CD8-positive, alpha-beta memory T cell (primary cell): ENCODE measurements at regions not wholly inside any gene's neighbourhood (a gene's known extent, or its start where the extent isn't known, plus 50 kb on each side); places are given as distances from the start of the nearest gene placed in this dataset.

Experiments
- CTCF ChIA-PET: fragments of 350-600 bp; sonication (Branson Sonifier 250); formaldehyde crosslinking; loops from one replicate; lab custom pipeline; 2021; ENCODE audit warnings: antibody characterized with exemption; lab: Charles Lee
- POLR2A ChIA-PET: fragments of 350-600 bp; sonication (Branson Sonifier 250); formaldehyde crosslinking; loops from one replicate; lab custom pipeline; 2021; ENCODE audit warnings: antibody characterized with exemption; lab: Charles Lee
- DNase-seq, 5 donors: peaks; one replicate each; pipeline versions ENCODE4 v3.0.0 to v3.0.0-alpha.2; 2020 to 2022; ENCODE audit warnings: mixed read lengths in 1 of 5
- H3K27ac ChIP-seq: one replicate; pipeline ENCODE4 v1.7.0; 2013; ENCODE audit warnings: low read depth, mild to moderate bottlenecking, low read length, moderate library complexity
- H3K27me3 ChIP-seq: 2 replicates; pipeline ENCODE4 v1.7.0; 2013; ENCODE audit warnings: low read length, mild to moderate bottlenecking; ENCODE audit not compliant: insufficient read depth, poor library complexity, severe bottlenecking
- H3K36me3 ChIP-seq: 2 replicates; pipeline ENCODE4 v1.7.0; 2013; ENCODE audit warnings: mild to moderate bottlenecking, low read length, moderate library complexity; ENCODE audit not compliant: insufficient read depth
- H3K4me1 ChIP-seq: 2 replicates; pipeline ENCODE4 v1.7.0; 2013; ENCODE audit warnings: mild to moderate bottlenecking, low read length, moderate library complexity; ENCODE audit not compliant: insufficient read depth
- H3K4me3 ChIP-seq: 2 replicates; pipeline ENCODE4 v1.7.0; 2013; ENCODE audit warnings: mild to moderate bottlenecking, low read length
- H3K9me3 ChIP-seq: 2 replicates; pipeline ENCODE4 v1.7.0; 2013; ENCODE audit warnings: mild to moderate bottlenecking, low read length
- H3K27ac Mint-ChIP-seq, 8 donors: one replicate each; pipeline ENCODE4 v1.8.0; 2020 to 2021; ENCODE audit warnings: mixed read lengths in 8 of 8, mild to moderate bottlenecking in 6 of 8, inconsistent platforms in 3 of 8, moderate library complexity in 3 of 8
- H3K27me3 Mint-ChIP-seq, 2 donors: one replicate each; pipeline ENCODE4 v1.8.0; 2020 to 2021; ENCODE audit warnings: mixed read lengths in 2 of 2, mild to moderate bottlenecking in 1 of 2, moderate library complexity in 1 of 2
- H3K36me3 Mint-ChIP-seq, 3 donors: one replicate each; pipeline ENCODE4 v1.8.0; 2020 to 2021; ENCODE audit warnings: mixed read lengths in 3 of 3, inconsistent platforms in 1 of 3, mild to moderate bottlenecking in 1 of 3
- H3K4me1 Mint-ChIP-seq, 3 donors: one replicate each; pipeline ENCODE4 v1.8.0; 2020 to 2021; ENCODE audit warnings: mixed read lengths in 3 of 3, inconsistent platforms in 1 of 3, mild to moderate bottlenecking in 1 of 3
- H3K4me3 Mint-ChIP-seq, 7 donors: one replicate each; pipeline ENCODE4 v1.8.0; 2020 to 2021; ENCODE audit warnings: mixed read lengths in 7 of 7, mild to moderate bottlenecking in 6 of 7, moderate library complexity in 4 of 7, inconsistent platforms in 2 of 7
- H3K9me3 Mint-ChIP-seq, 5 donors: one replicate each; pipeline ENCODE4 v1.8.0; 2020 to 2022; ENCODE audit warnings: mixed read lengths in 5 of 5, mild to moderate bottlenecking in 3 of 5, moderate library complexity in 2 of 5, inconsistent platforms in 1 of 5

GRCh38 chr1:104460880-104461279 is 711.2 kb downstream of the AMY1C start:
- H3K27me3 ChIP-seq = no peaks in the 10 kb centered on the region
- Mint-ChIP-seq H3K4me3 (no peak overlapping the region), H3K36me3 (no peaks in the 10 kb centered on the region), H3K9me3 (peaks cover 13 to 32% (median 25%) of the 10 kb centered on the region in 5 donors), H3K4me1 (no peaks in the 10 kb centered on the region), H3K27ac (no peak overlapping the region), H3K27me3 (no peaks in the 10 kb centered on the region)
- H3K27ac ChIP-seq = no peak overlapping the region
- H3K36me3 ChIP-seq = no peaks in the 10 kb centered on the region
- no peak overlapping the region for H3K4me3 ChIP-seq
- H3K4me1 ChIP-seq = no peaks in the 10 kb centered on the region
- CTCF ChIA-PET = interaction anchor here (1.3 kb wide), 1 partner anchor 10 kb away, joined by 3 read pairs; no protein-coding TSS in a partner anchor
- H3K9me3 ChIP-seq = no peaks in the 10 kb centered on the region
- no peak for DNase-seq
- POLR2A ChIA-PET = no interaction called here

GRCh38 chr1:104463126-104463697 is 713.5 kb downstream of the AMY1C start:
- peaks cover 0 to 2% (median 0%) of the 10 kb centered on the region in 3 donors for H3K36me3 Mint-ChIP-seq
- no peaks in the 10 kb centered on the region for H3K36me3 ChIP-seq
- POLR2A ChIA-PET = no interaction called here

GRCh38 chr1:104466068-104466467 is 716.4 kb downstream of the AMY1C start:
- H3K4me3 Mint-ChIP-seq = no peak overlapping the region
- H3K27me3 ChIP-seq = no peaks in the 10 kb centered on the region
- ChIA-PET CTCF (no interaction called here), POLR2A (no interaction called here)
- peaks cover 0 to 2% (median 0%) of the 10 kb centered on the region in 3 donors for H3K36me3 Mint-ChIP-seq
- no peak overlapping the region for H3K27ac ChIP-seq
- no peak for DNase-seq
- no peaks in the 10 kb centered on the region for H3K36me3 ChIP-seq
- H3K4me1 Mint-ChIP-seq = no peaks in the 10 kb centered on the region
- no peak overlapping the region for H3K27ac Mint-ChIP-seq
- no peaks in the 10 kb centered on the region for H3K9me3 ChIP-seq
- no peak overlapping the region for H3K4me3 ChIP-seq
- H3K4me1 ChIP-seq = no peaks in the 10 kb centered on the region
- peaks cover 10 to 31% (median 19%) of the 10 kb centered on the region in 5 donors for H3K9me3 Mint-ChIP-seq
- H3K27me3 Mint-ChIP-seq = no peaks in the 10 kb centered on the region

More at GRCh38 chr1:104463126-104463697, 713.5 kb downstream of the AMY1C start:
- CTCF ChIA-PET = no interaction called here
- Mint-ChIP-seq H3K4me1 (no peaks in the 10 kb centered on the region), H3K27me3 (no peaks in the 10 kb centered on the region), H3K27ac (no peak overlapping the region), H3K4me3 (no peak overlapping the region), H3K9me3 (peaks cover 20 to 36% (median 26%) of the 10 kb centered on the region in 5 donors)
- H3K9me3 ChIP-seq = no peaks in the 10 kb centered on the region
- no peak overlapping the region for H3K27ac ChIP-seq
- H3K4me3 ChIP-seq = no peak overlapping the region
- DNase-seq = no peak
- H3K27me3 ChIP-seq = no peaks in the 10 kb centered on the region
- H3K4me1 ChIP-seq = no peaks in the 10 kb centered on the region

- no peaks in the 10 kb centered on the region for H3K27me3 Mint-ChIP-seq
These were observed 717.9 kb downstream of the AMY1C start for GRCh38 chr1:104467590-104467989.

GRCh38 chr1:104468282-104468681 is 718.6 kb downstream of the AMY1C start:
- DNase-seq = no peak
- Mint-ChIP-seq H3K27ac (no peak overlapping the region), H3K36me3 (peaks cover 0 to 2% (median 0%) of the 10 kb centered on the region in 3 donors), H3K9me3 (peaks cover 10 to 31% (median 13%) of the 10 kb centered on the region in 5 donors), H3K4me3 (no peak overlapping the region), H3K4me1 (no peaks in the 10 kb centered on the region), H3K27me3 (no peaks in the 10 kb centered on the region)
- Histone ChIP-seq H3K36me3 (no peaks in the 10 kb centered on the region), H3K27ac (no peak overlapping the region), H3K4me3 (no peak overlapping the region), H3K27me3 (no peaks in the 10 kb centered on the region), H3K4me1 (no peaks in the 10 kb centered on the region), H3K9me3 (no peaks in the 10 kb centered on the region)
- POLR2A ChIA-PET = no interaction called here
- CTCF ChIA-PET = no interaction called here

More at GRCh38 chr1:104467590-104467989, 717.9 kb downstream of the AMY1C start:
- no peak for DNase-seq
- Mint-ChIP-seq H3K36me3 (peaks cover 0 to 2% (median 0%) of the 10 kb centered on the region in 3 donors), H3K27ac (no peak overlapping the region), H3K4me1 (no peaks in the 10 kb centered on the region), H3K9me3 (peaks cover 10 to 31% (median 15%) of the 10 kb centered on the region in 5 donors), H3K4me3 (no peak overlapping the region)
- Histone ChIP-seq H3K27ac (no peak overlapping the region), H3K36me3 (no peaks in the 10 kb centered on the region), H3K4me1 (no peaks in the 10 kb centered on the region), H3K9me3 (no peaks in the 10 kb centered on the region), H3K27me3 (no peaks in the 10 kb centered on the region), H3K4me3 (no peak overlapping the region)
- CTCF ChIA-PET = no interaction called here
- POLR2A ChIA-PET = no interaction called here

GRCh38 chr1:104476126-104476525 is 726.4 kb downstream of the AMY1C start:
- H3K9me3 ChIP-seq = no peaks in the 10 kb centered on the region
- Mint-ChIP-seq H3K4me3 (no peak overlapping the region), H3K9me3 (peaks cover 4 to 36% (median 12%) of the 10 kb centered on the region in 5 donors), H3K27ac (no peak overlapping the region), H3K27me3 (no peaks in the 10 kb centered on the region), H3K4me1 (no peaks in the 10 kb centered on the region), H3K36me3 (no peaks in the 10 kb centered on the region)
- no peak for DNase-seq
- H3K4me1 ChIP-seq = no peaks in the 10 kb centered on the region
- no peaks in the 10 kb centered on the region for H3K36me3 ChIP-seq
- H3K4me3 ChIP-seq = no peak overlapping the region
- H3K27me3 ChIP-seq = no peaks in the 10 kb centered on the region
- CTCF ChIA-PET = no interaction called here
- H3K27ac ChIP-seq = no peak overlapping the region
- POLR2A ChIA-PET = no interaction called here

GRCh38 chr1:104488296-104489015 is 738.8 kb downstream of the AMY1C start:
- CTCF ChIA-PET = no interaction called here
- Mint-ChIP-seq H3K27ac (no peak overlapping the region), H3K4me1 (no peaks in the 10 kb centered on the region), H3K4me3 (no peak overlapping the region), H3K36me3 (no peaks in the 10 kb centered on the region), H3K9me3 (peaks cover 15 to 39% (median 15%) of the 10 kb centered on the region in 5 donors), H3K27me3 (no peaks in the 10 kb centered on the region)
- no peaks in the 10 kb centered on the region for H3K4me1 ChIP-seq
- no peaks in the 10 kb centered on the region for H3K36me3 ChIP-seq
- no peak overlapping the region for H3K4me3 ChIP-seq
- POLR2A ChIA-PET = no interaction called here
- no peaks in the 10 kb centered on the region for H3K9me3 ChIP-seq
- no peak for DNase-seq
- H3K27me3 ChIP-seq = no peaks in the 10 kb centered on the region
- no peak overlapping the region for H3K27ac ChIP-seq

GRCh38 chr1:104526158-104526795 is 776.6 kb downstream of the AMY1C start:
- Mint-ChIP-seq H3K4me3 (no peak overlapping the region), H3K4me1 (no peaks in the 10 kb centered on the region), H3K36me3 (no peaks in the 10 kb centered on the region), H3K9me3 (peaks cover 0 to 38% (median 9%) of the 10 kb centered on the region in 5 donors), H3K27me3 (no peaks in the 10 kb centered on the region), H3K27ac (no peak overlapping the region)
- CTCF ChIA-PET = no interaction called here
- no peaks in the 10 kb centered on the region for H3K4me1 ChIP-seq
- H3K9me3 ChIP-seq = no peaks in the 10 kb centered on the region
- POLR2A ChIA-PET = no interaction called here
- no peaks in the 10 kb centered on the region for H3K27me3 ChIP-seq
- H3K4me3 ChIP-seq = no peak overlapping the region
- no peaks in the 10 kb centered on the region for H3K36me3 ChIP-seq
- DNase-seq = no peak
- H3K27ac ChIP-seq = no peak overlapping the region
